IPS-NIHi11 (cell line): ENCODE measurements at regions not wholly inside any gene's neighbourhood (a gene's known extent, or its start where the extent isn't known, plus 50 kb on each side); places are given as distances from the start of the nearest gene placed in this dataset.

ENCODE experiments used
- DNase-seq: peaks from one replicate; pipeline ENCODE4 v3.0.0; 2012; ENCODE audit warnings: mixed read lengths, low spot score

DNA sequence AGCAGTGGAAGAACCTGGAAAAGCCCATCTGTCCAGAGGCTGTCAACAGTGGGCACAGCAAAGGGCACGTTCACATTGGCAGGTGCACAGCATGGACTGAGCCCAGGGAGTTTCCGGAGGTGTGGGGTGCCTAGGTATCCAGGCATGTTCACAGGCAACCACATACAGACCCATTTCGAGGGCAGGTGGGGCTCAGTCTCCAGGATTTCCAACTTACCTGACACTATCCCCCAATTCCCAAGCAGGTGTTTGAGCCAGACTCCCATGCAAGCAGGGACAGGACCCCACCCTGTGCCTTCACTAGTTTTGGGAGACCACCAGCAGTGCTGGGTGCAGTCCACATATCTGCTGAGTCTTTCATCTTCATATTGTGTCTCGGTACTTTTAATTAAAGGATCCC, 65.0 kb upstream of the IRF2BP2 start:
- DNase-seq: no peak

DNA sequence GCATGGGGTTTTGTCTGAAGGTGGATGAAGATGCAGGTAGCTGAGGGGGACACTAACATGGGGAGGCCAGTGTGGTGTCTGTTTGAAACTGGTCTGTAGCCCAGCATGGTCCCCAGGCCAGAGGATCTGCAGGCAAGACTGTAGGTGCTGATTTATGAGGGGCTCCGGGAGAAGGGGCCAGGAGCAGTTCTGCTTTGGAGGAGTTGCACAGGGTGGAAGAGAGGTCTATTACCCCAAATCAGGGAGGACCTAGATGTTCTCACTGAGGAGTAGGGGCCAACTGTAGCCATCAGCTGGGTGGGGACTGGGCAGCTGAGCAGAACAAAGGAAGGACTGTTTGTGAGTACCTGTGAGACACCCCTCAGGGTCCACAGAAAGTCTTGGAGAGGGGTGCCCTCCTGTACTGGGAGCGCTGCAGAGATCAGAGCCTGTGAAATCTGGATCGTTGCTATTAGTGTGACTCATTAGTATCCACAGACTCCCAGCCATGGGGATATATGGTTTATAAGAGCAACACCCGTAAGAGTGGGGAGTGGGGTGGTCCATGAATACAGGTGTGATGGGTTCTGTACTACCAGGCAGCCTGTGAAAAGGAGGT, 64.3 kb upstream of the IRF2BP2 start:
- no peak for DNase-seq

DNA sequence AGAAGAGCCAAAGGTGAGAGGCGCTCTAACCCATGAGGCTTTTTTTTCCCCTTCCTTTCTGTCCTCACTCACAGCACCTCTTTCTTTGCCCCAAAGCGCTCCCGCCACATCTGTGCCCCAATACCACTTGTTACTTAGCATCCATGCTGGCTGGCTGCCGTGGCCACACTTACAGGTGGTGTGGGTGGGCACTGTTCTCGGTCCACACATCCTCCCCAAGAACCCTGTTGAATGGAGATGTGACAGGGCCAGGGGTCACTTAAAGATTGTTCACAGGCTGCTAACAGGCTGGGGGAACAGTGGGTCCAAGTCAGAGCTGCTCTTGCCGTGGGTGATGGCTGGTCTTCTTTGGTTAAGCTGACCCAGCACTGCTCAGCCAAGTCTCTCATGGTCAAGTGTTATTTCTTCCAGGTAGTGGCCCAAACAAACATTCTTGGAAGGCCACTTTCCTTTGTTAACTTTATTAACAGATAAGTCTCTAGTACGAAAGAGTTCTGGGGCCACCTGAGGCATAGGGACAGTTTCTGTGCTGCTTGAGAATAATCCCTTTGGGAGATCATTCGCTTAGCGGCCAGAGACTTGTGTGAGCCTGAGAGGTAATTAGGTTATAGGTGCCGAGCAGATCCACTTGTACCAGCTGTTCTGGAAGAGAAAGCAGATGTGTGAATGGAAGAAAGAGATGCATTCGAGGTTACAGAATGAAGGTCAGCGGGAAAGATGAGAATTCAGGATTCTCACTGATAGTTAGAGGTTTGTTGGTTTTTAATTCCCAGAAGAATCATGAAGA, 62.6 kb upstream of the IRF2BP2 start:
- no peak for DNase-seq

DNA sequence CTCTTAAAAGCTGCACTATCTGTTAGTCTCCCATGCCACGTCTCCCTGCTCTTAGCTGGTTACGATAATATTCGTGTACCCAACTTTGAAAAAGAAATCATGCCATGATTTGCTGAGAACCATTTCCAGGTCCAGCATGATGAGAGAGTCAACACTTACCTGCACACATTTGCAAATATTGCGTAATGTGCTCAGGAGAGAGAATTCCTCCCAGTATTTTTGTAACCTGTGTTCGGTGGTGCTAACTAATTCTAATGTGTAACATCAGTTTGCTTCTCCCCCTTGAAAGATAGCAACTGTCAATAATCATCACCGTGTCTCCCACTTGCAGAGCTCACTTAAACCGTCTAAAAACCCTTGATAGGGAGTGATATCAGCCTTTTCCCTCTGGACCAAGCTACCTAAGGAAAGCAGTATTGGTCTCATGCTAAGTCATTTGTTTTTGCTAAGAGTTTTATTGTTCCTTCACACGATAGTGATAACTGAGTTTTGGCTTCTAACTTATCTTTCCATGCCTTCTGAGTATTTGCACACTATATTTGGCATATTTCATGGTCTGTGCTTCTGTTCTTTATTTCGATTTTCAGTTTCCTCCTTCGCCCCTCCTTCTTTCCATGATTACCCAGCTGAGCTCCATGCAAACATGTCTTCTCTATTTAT, 61.1 kb upstream of the IRF2BP2 start:
- DNase-seq: no peak

DNA sequence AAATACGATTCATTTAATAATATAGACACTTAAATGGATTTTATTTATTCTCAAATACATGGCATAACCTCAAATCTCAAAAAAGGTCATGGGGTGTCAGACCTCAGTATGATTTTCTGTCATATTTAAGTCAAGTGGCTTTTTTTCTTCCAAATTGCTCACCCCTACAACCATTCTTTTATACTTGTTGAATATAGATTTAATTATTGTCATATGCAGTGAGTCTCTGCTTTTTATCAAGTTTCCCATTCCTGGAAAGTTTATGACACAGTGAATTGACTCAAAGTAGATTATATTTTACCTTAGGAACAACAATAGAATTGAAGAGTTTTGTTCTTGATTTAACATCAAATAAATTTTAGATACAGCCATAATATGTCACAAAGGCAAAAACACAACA, 59.5 kb upstream of the IRF2BP2 start:
- no peak for DNase-seq

DNA sequence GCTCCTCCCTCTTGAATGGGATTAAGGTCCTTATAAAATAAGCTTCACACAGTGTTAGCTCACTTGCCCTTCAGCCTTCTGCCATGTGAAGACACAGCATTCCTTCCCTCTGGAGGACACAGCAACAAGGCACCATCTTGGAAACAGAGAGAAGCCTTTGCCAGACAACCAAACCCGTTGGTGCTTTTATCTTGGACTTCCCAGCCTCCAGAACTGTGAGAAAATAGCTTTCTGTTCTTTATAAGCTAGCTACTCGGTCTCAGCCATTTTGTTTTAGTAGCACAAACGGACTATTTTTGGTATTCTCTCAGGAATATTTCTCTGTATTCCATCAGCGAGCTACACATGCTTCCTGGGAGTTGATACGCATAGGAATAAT, 58.6 kb upstream of the IRF2BP2 start:
- DNase-seq: no peak

DNA sequence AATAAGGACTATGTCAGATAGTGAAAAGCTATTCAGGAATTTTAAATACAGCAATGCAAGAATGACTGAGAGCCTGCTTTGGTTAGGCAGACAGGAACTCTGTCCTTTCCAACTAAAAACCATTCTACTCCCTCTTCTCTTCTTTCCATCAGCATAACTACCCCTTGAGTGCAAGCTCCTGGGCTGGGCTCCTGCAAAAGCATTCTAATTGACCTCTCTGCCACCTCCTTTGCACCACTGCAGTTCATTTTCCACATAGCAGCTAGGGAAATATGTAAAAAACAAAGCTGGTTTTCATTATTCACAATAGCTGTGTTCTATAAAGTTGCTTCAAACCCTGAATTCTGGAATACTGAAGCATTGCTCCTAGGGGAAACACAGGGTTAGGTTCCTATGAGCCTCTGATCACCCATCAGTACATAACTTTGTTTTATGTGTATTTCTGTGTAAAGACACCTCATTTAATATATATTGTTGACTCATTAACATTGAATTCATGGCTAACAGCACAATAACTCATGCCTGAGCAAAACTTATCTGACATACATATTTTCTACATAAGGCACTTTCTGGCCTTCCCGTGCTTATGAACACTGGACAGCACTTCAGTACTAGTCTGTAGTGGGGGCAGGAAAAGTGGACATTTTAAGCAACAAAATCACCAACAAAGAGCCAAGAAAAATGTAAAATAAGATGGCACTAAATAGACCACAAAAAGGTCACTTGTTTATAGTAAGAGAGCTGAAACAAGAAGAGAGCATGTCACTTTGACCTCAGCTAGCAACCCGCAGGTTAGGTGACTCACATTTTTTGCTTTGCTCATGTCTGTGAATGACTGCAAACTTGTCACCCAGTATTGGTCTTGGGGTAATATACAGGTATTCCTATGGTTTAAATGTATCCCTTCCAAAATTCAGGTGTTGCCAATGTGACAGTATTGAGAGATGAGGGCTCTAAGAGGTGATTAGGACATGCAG, 57.9 kb upstream of the IRF2BP2 start:
- DNase-seq: no peak

DNA sequence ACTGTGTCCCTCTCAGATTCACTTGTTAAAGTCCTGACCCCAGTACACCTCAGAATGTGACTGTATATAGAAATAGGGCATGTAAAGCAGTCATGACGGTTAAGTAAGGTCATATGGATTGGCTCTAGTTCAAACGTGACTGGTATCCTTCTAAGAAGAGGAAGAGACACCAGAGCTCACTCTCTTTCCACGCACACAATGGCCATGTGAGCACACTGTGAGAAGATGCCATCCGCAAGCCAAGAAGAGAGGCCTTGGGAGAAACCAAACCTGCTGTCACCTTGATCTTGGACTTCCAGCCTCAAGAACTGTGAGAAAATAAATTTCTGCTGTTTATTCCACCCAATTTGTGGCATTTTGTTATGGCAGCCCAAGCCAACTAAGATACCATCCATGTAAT, 56.8 kb upstream of the IRF2BP2 start:
- no peak for DNase-seq

DNA sequence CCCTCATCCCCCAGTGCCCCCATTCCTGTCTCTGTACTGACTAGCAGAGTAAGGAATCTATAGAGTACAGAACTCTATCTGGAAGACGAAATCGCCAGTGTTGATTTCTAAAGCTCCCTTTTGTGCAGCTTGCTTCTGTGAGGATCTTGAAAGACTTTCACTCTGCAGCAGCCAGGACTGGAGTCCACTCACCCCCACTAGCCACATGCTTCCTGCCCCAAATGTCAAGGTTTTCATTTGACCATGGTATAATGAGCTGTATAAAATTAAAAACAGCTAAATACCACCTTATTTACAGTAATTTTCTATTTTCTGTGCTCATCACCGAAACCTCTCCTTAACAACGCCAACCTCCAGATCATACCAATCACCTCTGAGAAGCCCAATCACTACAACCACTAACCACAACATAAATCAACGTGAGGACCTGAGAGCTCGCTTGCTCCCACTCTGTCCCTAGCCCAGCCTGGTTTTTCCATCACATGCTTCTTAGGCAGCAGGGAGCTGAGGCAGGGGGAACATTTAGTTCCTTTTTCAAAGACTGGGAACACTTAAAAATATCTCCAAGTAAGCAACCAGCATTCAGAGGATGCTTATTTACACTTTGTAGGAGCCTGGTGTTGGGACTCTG, 56.1 kb upstream of the IRF2BP2 start:
- DNase-seq: no peak

DNA sequence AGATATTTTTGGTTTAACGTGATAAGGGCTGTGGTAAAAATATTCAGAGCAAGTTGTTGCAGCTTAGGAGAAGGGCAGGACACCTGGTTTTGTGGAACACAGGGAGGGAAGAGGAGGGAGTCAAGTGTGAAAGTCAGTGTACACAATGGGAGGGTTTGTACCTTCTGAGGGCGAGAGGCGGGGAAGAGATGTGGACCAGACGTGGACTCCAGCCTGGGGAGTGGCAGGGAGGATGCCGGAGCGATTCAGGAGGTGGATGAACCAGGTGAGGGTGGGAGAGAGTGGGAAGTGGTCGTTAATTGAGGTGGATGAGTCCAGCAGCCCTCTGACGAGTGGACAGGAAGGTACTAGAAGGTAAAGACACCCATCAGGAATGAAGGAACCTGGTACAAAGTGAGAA, 52.2 kb upstream of the IRF2BP2 start:
- no peak for DNase-seq

DNA sequence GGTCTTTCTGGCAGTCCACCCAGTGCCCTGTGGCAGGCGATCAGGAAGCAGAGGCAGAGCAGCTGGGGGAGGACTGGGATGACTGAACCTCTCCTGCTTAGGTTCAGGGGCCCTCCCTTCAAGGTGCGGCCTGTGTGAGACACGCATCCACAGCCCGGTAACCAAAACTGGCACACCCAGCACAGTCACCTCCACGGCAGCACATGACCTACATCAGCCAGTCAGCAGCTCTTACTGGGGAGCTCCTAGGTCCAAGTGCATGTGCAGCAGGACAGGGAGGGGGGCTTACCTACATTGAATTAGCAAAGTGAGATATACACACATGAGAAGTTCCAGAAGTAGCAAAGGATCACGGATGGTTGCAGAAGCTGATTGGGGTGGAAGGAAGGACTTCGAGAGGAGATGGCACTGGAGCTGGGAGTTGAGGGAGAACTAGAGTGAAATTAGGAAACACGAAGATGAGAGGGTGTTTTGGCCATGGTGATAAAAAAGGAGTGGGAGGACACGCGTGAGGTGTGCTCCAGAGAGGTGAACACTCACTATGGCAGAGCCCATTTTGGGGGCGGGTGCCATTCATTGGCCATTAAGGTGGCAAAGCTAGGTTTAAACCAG, 51.4 kb upstream of the IRF2BP2 start:
- DNase-seq: no peak

DNA sequence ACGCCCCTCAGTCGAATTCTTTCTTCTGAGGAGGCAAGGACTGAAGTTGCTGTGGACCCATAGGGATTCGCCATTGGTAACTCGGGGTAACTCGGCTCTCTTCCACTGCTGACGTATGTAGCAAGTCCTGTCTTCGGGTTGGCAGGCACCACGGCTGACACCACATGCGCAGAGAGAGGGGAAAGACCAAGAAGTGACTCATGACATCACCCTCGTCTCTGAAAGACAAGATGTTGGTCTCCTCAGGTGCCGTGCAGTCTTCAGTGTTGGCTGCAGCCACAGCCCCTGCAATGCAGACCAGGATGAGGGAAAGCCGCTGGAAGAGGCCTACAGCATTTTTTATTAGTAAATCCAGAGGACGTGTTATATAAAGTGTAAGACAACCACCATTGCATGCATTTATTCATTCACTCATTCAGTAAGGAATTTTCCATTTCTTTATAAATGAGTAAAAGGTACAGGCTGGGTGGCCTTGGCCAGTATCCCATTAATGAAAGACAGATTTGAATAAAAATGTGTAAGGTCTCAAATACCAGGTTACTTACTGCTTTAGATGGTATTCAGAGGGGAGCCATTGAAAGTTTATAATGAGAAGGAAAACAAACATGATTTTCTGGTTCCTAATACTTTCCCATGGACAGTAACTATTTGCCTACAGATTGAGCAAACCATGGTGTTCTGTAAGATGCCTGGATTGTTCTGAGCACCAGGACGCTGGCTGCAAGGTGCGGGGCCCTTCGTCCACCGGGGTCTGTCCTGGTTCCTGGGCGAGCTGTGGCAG, 50.7 kb upstream of the IRF2BP2 start:
- no peak for DNase-seq
